T-helper 17 cell (primary cell): ENCODE measurements at regions not wholly inside any gene's neighbourhood (a gene's known extent, or its start where the extent isn't known, plus 50 kb on each side); places are given as distances from the start of the nearest gene placed in this dataset.
"Not testable (repeated sequence)": the region's sequence is repeated elsewhere in the genome, so short reads cannot be mapped to it uniquely, and the experiment has no call there.

Experiments
- ATAC-seq: fragments of 150-1000 bp; cut with Tn5 transposase; 2 replicates; pipeline ENCODE4 v1.10.0; 2021; ENCODE audit warnings: mild to moderate bottlenecking, moderate library complexity
- DNase-seq, 3 donors: peaks; one replicate each; pipeline versions ENCODE4 v3.0.0 to v3.0.0-alpha.2; 2020 to 2021
- H3K9me3 ChIP-seq: one replicate; pipeline ENCODE4 v1.7.0; 2013; ENCODE audit warnings: low read length, mild to moderate bottlenecking; ENCODE audit not compliant: control insufficient read depth, poor library complexity, severe bottlenecking
- H3K27ac Mint-ChIP-seq: one replicate; pipeline ENCODE4 v1.8.0; 2022; ENCODE audit warnings: mild to moderate bottlenecking, moderate library complexity, mixed read lengths
- H3K27me3 Mint-ChIP-seq: one replicate; pipeline ENCODE4 v1.8.0; 2022; ENCODE audit warnings: mixed read lengths
- H3K36me3 Mint-ChIP-seq: one replicate; pipeline ENCODE4 v1.8.0; 2022; ENCODE audit warnings: low read depth, mixed read lengths
- H3K4me1 Mint-ChIP-seq: one replicate; pipeline ENCODE4 v1.8.0; 2022; ENCODE audit warnings: mild to moderate bottlenecking, mixed read lengths
- H3K4me3 Mint-ChIP-seq: one replicate; pipeline ENCODE4 v1.8.0; 2022; ENCODE audit warnings: mild to moderate bottlenecking, moderate library complexity, mixed read lengths

DNA sequence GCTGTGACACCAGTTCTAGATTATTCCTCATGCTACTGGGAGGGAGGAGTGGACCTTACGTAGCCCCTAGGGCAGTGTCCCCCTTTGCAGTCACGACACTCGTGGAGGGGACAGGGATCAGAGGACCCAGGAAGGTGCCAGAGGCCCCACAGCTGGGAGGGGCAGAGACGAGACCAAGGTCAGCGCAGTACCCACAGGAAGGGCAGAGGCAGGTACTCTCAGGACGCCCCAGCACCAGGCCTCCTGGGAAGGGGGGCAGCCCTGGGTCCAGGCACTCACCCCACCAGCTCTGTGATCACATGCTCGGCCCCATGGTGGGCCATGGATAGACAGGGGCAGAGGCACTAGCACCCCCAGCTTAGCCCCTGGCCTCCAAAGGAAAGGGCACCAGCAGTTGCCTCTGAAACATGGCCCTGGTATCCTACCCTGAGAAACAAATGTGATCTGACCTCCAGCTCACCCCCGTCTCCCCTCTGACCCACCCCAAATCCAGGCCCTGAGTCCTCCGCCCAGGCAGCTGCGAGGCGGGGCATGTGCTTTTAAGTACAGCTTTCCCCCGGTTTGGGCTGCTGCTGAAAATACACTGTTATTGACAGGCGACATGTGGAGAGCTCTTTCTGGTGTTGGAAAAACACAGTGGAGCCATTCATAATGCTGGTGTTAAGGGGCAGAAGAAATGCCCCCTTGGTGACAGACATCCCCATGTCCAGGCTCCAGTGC, 361.9 kb downstream of the C16orf95 start:
- ATAC-seq: no peak
- H3K27me3 Mint-ChIP-seq: peaks cover 18% of the 10 kb centered on the region
- no peak overlapping the region for H3K4me3 Mint-ChIP-seq

DNA sequence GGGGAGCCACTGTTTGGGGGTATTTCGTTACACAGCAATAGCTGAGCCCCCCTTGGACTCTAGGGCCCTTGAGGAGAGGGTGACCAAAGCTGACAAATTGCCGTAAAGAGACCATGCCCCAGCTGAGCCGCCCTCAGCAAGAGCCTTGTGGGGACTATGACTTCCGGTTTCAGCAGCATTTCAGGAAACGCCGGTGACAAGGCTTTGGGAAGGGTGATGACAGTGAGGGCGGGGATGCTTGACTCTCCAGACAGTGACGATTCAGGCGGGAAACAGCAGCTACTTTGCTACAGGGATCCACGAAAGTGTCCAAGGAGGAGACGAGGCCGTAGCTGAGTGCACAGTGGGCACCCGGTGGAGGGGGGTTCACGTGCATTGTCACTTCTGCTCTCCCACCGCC, 360.8 kb downstream of the C16orf95 start:
- Mint-ChIP-seq H3K4me1 (no peaks in the 10 kb centered on the region), H3K4me3 (no peak overlapping the region), H3K27ac (no peak overlapping the region), H3K36me3 (no peaks in the 10 kb centered on the region), H3K27me3 (peaks cover 29% of the 10 kb centered on the region)
- no peaks in the 10 kb centered on the region for H3K9me3 ChIP-seq
- ATAC-seq: no peak
- DNase-seq: no peak

More for the DNA sequence above, 361.9 kb downstream of the C16orf95 start:
- DNase-seq: no peak
- Mint-ChIP-seq H3K36me3 (no peaks in the 10 kb centered on the region), H3K4me1 (no peaks in the 10 kb centered on the region), H3K27ac (no peak overlapping the region)
- no peaks in the 10 kb centered on the region for H3K9me3 ChIP-seq

DNA sequence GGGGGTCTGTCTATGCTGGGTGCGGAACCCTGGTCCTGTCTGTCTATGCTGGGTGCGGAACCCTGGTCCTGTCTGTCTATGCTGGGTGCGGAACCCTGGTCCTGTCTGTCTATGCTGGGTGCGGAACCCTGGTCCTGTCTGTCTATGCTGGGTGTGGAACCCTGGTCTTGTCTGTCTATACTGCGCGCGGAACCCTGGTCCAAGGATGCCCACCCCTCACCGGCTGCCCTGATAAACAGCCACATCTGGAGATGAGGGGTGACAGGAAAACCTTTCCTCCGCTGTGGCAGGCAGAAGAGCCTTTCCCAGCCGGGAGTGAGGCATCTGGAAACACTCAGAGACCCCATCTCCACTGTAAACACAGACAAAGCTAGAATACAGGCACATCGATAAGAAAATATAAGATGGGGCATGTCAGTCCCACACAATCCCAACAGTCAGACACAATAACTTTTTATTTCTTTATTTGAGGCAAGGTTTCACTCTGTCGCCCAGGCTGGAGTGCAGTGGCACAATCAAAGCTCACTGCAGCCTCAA, 359.5 kb downstream of the C16orf95 start:
- not testable (repeated sequence) for H3K4me3 Mint-ChIP-seq, H3K36me3 Mint-ChIP-seq, H3K4me1 Mint-ChIP-seq, H3K27ac Mint-ChIP-seq, ATAC-seq, DNase-seq, H3K9me3 ChIP-seq
- H3K27me3 Mint-ChIP-seq: peaks cover 36% of the 10 kb centered on the region

DNA sequence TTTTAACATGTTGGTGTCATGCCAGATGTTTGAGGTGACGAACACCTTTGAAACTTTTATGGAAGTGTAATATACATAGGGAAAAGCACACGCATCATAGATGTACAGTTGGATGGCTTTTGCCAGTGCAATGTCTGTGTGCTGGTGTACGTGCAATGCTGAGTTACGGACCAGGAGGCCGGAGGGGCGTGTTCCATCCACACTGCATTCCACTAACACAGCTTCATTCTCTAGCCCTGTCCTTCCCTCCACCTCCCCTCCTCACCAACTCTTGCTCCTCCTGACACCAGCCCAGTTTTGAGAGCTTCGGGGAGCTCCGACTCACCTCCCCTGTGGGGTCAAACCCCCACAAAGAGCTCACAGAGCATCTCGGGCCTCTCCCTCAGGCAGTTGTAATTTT, 358.8 kb downstream of the C16orf95 start:
- no peak for ATAC-seq
- DNase-seq: no peak
- Mint-ChIP-seq H3K27me3 (peaks cover 42% of the 10 kb centered on the region), H3K4me3 (no peak overlapping the region), H3K4me1 (no peaks in the 10 kb centered on the region), H3K36me3 (no peaks in the 10 kb centered on the region), H3K27ac (no peak overlapping the region)
- no peaks in the 10 kb centered on the region for H3K9me3 ChIP-seq

GRCh38 chr16:86959091-86959651, 358.0 kb downstream of the C16orf95 start:
- Mint-ChIP-seq H3K4me3 (no peak overlapping the region), H3K36me3 (no peaks in the 10 kb centered on the region), H3K4me1 (no peaks in the 10 kb centered on the region), H3K27ac (no peak overlapping the region), H3K27me3 (peaks cover 43% of the 10 kb centered on the region)
- ATAC-seq (no peak), DNase-seq (no peak)
- H3K9me3 ChIP-seq: no peaks in the 10 kb centered on the region

DNA sequence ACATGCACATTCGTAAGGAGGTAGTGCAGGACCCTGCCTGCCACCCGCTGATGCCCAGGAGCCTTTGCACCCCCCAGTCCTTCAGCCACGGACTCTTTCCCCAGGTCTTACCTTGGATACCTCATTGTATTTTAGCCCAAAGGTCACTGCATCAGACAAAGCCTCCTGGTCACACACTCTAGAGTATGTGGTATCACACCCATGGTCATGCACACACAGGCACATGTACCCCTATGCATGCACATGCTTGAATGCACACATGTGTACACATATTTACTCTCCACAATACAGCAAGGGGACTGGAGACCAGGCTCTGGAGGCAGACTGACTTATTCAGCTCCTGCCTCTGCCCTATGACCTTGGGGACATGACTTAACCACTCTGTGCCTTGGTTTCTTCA, 357.5 kb downstream of the C16orf95 start:
- H3K27me3 Mint-ChIP-seq: peaks cover 43% of the 10 kb centered on the region
- DNase-seq (no peak), ATAC-seq (no peak)
- no peak overlapping the region for H3K4me3 Mint-ChIP-seq
- no peak overlapping the region for H3K27ac Mint-ChIP-seq
- no peaks in the 10 kb centered on the region for H3K9me3 ChIP-seq
- no peaks in the 10 kb centered on the region for H3K4me1 Mint-ChIP-seq
- no peaks in the 10 kb centered on the region for H3K36me3 Mint-ChIP-seq

DNA sequence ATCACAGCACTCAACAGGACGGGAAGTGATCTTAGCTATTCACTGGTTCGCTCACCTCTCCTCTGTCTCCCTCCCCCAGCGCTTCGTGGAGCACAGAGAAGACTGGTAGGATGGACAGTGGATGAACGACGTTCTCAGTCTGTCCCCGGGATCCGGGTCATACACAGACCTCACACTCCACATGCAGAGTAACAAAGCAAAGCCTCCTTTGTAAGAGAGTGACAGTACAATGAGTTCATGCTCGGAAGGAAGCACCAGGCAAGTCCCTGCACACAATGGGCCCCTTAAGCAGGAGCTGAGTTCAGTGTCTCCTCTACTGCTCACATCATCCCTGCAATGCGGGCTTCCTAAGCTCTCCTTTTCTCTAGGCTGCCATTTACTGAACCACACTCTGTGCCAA, 356.9 kb downstream of the C16orf95 start:
- Mint-ChIP-seq H3K4me1 (no peaks in the 10 kb centered on the region), H3K4me3 (no peak overlapping the region), H3K36me3 (no peaks in the 10 kb centered on the region), H3K27me3 (peaks cover 43% of the 10 kb centered on the region), H3K27ac (no peak overlapping the region)
- DNase-seq: no peak
- no peak for ATAC-seq
- no peaks in the 10 kb centered on the region for H3K9me3 ChIP-seq

DNA sequence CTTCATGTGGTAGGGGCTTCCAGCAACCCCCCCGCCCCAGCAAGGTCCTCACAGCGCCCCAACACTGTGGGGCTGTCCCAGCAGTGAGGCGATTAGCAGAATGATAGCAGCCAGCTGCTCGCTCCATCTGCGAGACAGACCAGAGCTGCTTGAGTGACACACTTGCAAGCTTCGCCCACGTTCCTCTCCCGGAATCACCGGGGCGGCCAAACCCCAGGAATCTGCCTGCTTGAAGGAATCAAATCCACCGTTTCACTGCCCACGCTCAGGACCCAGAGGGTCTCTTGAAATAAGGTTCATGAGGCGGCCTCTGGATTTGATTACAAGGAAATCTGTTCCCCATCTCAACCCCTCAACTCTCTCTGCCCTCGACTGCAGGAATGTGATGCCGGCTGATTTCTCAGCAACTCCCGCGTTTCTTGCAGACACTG, 356.0 kb downstream of the C16orf95 start:
- peaks cover 43% of the 10 kb centered on the region for H3K27me3 Mint-ChIP-seq
- no peak for ATAC-seq

DNA sequence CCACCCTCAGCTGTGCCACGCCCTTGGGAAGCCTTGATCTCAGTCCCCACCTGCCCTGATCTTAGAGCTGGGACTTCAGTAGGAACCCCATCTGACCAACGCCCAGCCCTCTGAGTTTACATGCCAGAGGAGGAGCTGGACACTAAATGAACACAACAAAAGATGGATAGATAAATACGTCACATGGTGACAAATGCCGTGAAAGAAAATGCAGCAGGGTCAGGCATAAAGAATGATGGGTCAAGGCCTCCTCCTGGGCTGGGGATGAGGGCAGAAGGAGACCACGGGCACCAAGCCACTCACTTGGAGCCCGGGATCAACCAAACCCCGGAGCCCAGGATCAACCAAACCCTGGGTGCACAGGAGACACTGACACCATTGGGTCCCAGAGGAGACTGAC, 354.9 kb downstream of the C16orf95 start:
- no peak for DNase-seq
- H3K9me3 ChIP-seq: no peaks in the 10 kb centered on the region
- Mint-ChIP-seq H3K4me1 (no peaks in the 10 kb centered on the region), H3K27ac (no peak overlapping the region), H3K4me3 (no peak overlapping the region), H3K36me3 (no peaks in the 10 kb centered on the region), H3K27me3 (peaks cover 46% of the 10 kb centered on the region)
- ATAC-seq: no peak

More for the DNA sequence above, 356.0 kb downstream of the C16orf95 start:
- no peaks in the 10 kb centered on the region for H3K9me3 ChIP-seq
- DNase-seq: no peak
- H3K27ac Mint-ChIP-seq: no peak overlapping the region
- H3K36me3 Mint-ChIP-seq: no peaks in the 10 kb centered on the region
- no peak overlapping the region for H3K4me3 Mint-ChIP-seq
- H3K4me1 Mint-ChIP-seq: no peaks in the 10 kb centered on the region

- no peak for ATAC-seq
- no peak overlapping the region for H3K4me3 Mint-ChIP-seq
- no peaks in the 10 kb centered on the region for H3K9me3 ChIP-seq
- no peak overlapping the region for H3K27ac Mint-ChIP-seq
- no peaks in the 10 kb centered on the region for H3K36me3 Mint-ChIP-seq
- H3K4me1 Mint-ChIP-seq: no peaks in the 10 kb centered on the region
- peaks cover 51% of the 10 kb centered on the region for H3K27me3 Mint-ChIP-seq
- no peak for DNase-seq
Observed at GRCh38 chr16:86962913-86963312, 354.3 kb downstream of the C16orf95 start.

DNA sequence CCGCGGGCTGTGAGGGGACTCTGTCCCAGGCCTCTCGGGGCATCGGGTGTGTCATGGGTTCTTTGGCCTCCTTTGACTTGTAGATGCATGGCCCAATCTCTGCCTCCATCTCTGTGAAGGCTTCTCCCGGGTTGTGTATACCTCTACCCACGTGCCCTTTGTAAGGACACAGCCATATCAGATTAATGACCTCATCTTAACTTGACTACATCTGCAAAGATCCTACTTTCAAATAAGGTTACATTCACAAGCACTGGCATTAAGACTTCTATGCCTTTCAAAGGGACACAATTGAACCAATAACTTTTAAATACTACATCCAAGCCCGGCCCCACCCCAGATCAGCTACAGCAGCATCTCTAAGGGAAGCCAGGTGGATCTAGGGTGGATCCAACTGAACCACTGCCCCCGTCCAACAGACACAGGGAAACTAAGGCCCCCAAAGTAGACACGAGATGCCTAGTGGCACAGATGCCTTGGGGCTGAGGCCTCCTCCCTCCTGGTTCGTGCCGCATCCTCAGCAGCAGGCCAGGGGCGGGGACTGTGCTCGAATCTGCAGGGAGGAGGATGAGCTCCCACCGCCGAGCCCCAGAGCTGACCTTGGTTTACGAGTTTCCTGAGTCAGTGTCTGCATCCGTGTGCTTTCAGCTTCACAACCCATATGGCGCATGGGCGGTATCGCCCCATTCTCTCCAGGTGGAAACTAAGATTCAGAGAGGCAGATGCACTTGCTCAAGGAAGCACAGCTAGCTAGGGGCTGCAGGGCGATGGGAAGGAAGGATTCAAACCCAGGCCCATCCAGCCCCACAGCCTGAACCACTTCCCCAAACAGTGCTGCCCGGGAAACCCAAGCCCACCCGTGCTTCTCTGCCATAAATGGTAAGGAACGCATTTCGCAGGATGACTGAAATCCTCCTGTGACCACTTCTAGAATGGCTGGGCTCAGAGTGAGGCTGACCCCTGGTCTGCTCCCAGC, 353.3 kb downstream of the C16orf95 start:
- DNase-seq (no peak), ATAC-seq (no peak)
- H3K27ac Mint-ChIP-seq: no peak overlapping the region
- no peaks in the 10 kb centered on the region for H3K4me1 Mint-ChIP-seq
- H3K27me3 Mint-ChIP-seq: peaks cover 42% of the 10 kb centered on the region
- H3K9me3 ChIP-seq: no peaks in the 10 kb centered on the region
- H3K36me3 Mint-ChIP-seq: no peaks in the 10 kb centered on the region
- no peak overlapping the region for H3K4me3 Mint-ChIP-seq

- Mint-ChIP-seq H3K36me3 (no peaks in the 10 kb centered on the region), H3K4me3 (no peak overlapping the region), H3K27ac (no peak overlapping the region), H3K4me1 (no peaks in the 10 kb centered on the region), H3K27me3 (peaks cover 41% of the 10 kb centered on the region)
- H3K9me3 ChIP-seq: no peaks in the 10 kb centered on the region
- ATAC-seq (no peak), DNase-seq (no peak)
Observed at GRCh38 chr16:86964796-86965241, 352.4 kb downstream of the C16orf95 start.

DNA sequence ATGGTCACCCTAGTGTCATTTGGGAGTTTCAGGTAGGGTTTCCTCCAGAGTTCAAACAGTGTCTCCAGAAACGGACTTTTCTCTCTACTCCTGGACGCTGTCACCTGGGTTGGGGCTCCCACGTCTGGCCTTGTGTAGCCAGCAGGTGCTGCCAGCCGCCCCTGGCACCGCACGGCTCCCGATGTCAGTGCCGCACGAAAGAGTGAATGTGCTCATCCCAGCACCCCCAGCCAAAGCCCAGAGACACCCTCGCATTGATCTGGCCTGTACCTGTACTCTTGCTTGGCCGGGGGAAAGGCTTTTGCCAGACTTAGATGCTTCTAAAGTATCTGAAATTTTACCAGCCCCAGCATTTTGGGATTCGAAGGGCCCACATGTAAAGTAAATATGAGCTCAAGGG, 351.9 kb downstream of the C16orf95 start:
- Mint-ChIP-seq H3K27ac (no peak overlapping the region), H3K4me3 (no peak overlapping the region), H3K36me3 (no peaks in the 10 kb centered on the region), H3K27me3 (peaks cover 38% of the 10 kb centered on the region), H3K4me1 (no peaks in the 10 kb centered on the region)
- ATAC-seq (no peak), DNase-seq (no peak)
- no peaks in the 10 kb centered on the region for H3K9me3 ChIP-seq
